ENCODE measurements at regions not wholly inside any gene's neighbourhood (a gene's known extent, or its start where the extent isn't known, plus 50 kb on each side); places are given as distances from the start of the nearest gene placed in this dataset.
"Not testable (repeated sequence)": the region's sequence is repeated elsewhere in the genome, so short reads cannot be mapped to it uniquely, and the experiment has no call there.

GRCh38 chr7:109905368-109906065, 1185.4 kb upstream of the LRRN3 start:
- not testable (repeated sequence) for DNase-seq (ENCODE audit: low spot score)

- no peak for DNase-seq (ENCODE audit: low spot score)
Measured at GRCh38 chr7:109915670-109916069, 1175.3 kb upstream of the LRRN3 start.

DNA sequence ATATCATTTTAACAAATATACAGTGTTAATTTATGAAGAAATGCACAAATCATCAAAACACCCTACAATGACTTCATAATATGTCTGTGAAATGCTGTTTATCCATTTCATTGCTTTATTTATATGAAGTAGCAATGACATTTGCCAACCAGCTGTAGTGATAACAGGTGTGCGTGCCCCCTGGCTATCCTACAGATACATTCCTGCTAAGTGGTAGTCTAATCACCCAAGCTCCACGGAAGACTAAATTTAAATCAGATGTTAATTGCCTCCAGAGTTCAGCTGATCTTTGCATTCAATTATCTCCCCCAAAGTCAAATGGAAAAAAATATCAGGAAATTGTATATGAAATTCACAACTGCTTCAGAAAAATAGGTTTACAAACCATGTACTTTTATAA, 1164.2 kb upstream of the LRRN3 start:
- no peak for DNase-seq (ENCODE audit: low spot score)

- no peak for DNase-seq (ENCODE audit: low spot score)
Measured at GRCh38 chr7:109930049-109930448, 1160.9 kb upstream of the LRRN3 start.

DNA sequence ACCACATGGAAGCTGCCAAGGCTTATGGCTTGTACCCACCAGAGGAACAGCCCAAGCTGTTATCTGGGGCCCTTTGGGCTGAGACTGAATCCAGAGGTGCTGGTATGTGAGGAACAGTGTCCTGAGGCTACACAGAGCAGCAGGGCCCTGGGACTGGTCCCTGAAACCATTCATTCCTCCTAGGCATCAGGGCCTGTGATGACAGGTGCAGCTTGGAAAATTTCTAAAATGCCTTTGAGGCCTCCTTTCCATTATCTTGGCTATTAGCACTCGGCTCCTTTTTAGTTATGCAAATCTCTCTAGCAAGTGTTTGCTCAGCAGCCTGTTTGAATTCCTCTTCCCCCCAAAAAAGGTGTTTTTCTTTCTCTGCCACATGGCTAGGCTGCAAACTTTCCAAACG, 1151.7 kb upstream of the LRRN3 start:
- DNase-seq (ENCODE audit: low spot score): no peak

GRCh38 chr7:109945820-109946518, 1145.0 kb upstream of the LRRN3 start:
- DNase-seq (ENCODE audit: low spot score): no peak

- DNase-seq (ENCODE audit: low spot score): no peak
Measured at GRCh38 chr7:109950256-109950655, 1140.7 kb upstream of the LRRN3 start.

GRCh38 chr7:109950821-109951564, 1139.9 kb upstream of the LRRN3 start:
- no peak for DNase-seq (ENCODE audit: low spot score)

DNA sequence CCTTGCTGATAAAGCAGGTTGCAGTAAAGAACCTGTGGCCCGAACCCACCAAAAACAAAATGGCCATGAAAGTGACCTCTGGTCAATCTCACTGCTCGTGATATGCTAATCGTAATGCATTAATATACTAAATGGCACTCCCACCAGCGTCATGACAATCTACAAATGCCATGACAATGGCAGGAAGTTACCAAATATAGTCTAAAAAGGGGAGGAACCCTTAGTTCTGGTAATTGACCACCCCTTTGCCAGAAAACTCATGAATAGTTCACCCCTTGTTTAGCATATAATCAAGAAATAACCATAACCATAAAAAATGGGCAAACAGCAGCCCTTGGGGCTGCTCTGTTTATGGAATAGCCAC, 1139.4 kb upstream of the LRRN3 start:
- no peak for DNase-seq (ENCODE audit: low spot score)

DNA sequence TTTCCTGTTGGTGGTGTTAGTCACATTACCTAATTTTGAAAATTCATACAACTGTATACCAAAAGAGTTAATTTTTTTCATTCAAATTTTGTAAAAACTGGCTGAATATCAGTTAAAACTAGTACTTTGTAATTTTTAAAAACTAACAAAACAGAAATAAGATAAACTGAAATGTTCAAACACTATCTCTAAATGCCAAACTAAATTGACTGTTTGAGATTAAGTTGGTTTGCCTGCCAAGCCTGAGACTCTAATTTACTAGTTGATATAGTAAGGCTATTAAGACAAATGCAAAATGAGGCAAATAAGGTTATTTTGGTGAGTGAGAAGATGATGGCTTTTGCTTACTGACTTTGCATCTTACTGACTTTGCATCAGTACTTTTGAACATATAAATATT, 1134.9 kb upstream of the LRRN3 start:
- DNase-seq (ENCODE audit: low spot score): no peak

GRCh38 chr7:109956916-109957315, 1134.0 kb upstream of the LRRN3 start:
- DNase-seq (ENCODE audit: low spot score): no peak

GRCh38 chr7:109963741-109964140, 1127.2 kb upstream of the LRRN3 start:
- DNase-seq (ENCODE audit: low spot score): no peak

DNA sequence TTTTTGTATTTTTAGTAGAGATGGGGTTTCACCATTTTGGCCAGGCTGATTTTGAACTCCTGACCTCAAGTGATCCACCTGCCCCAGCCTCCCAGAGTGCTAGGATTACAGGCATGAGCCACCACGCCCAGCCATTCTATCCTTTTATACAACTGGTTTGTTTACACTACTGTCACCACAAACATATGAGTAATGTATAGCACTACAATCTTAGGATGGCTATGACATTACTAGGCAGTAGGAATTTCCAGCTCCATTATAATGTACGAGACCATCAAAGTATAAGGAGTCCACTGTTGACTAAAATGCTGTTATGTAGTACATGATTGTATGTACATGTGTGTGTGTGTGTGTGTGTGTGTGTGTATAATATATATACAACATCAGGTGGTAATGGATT, 1126.1 kb upstream of the LRRN3 start:
- no peak for DNase-seq (ENCODE audit: low spot score)

DNA sequence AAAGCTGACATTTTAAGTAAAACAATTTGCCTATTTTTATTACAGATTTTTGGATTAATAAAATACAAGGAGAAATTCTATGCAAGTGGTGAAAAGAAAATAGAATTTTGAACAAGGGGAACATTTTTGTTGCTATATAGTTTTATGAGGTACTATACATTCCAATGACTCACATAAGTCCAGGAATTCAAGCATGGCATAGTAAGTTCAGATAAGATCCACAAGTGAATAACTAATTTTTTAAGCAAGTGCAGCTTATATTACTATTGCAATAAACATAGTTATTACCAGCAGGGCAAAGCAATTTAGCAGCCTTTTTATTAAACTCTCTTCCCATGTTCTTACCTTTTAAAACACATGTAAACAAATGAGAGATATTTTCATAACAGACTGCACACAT, 1123.5 kb upstream of the LRRN3 start:
- no peak for DNase-seq (ENCODE audit: low spot score)

- no peak for DNase-seq (ENCODE audit: low spot score)
Measured at GRCh38 chr7:109983618-109984017, 1107.3 kb upstream of the LRRN3 start.

DNA sequence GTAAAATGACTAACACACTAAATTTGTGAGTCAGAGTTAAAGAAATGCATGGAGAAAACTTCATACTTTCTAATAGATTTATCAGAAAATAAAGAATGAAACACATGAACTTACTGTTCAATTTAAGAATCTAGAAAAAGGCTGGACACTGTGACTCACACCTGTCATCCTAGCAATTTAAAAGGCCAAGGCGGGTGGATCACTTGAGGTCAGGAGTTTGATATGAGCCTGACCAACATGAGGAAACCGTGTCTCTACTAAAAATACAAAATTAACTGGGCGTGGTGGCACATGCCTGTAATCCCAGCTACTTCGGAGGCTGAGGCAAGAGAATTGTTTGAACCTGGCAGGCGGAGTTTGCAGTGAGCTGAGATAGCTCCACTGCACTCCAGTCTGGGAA, 1106.2 kb upstream of the LRRN3 start:
- no peak for DNase-seq (ENCODE audit: low spot score)

GRCh38 chr7:109986701-109987100, 1104.2 kb upstream of the LRRN3 start:
- DNase-seq (ENCODE audit: low spot score): no peak

GRCh38 chr7:109996411-109996810, 1094.5 kb upstream of the LRRN3 start:
- DNase-seq (ENCODE audit: low spot score): no peak

GRCh38 chr7:109996927-109997326, 1094.0 kb upstream of the LRRN3 start:
- no peak for DNase-seq (ENCODE audit: low spot score)

- DNase-seq (ENCODE audit: low spot score): no peak
Measured at GRCh38 chr7:109997837-109998236, 1093.1 kb upstream of the LRRN3 start.

GRCh38 chr7:110001254-110001938, 1089.5 kb upstream of the LRRN3 start:
- DNase-seq (ENCODE audit: low spot score): no peak

GRCh38 chr7:110003827-110004226, 1087.1 kb upstream of the LRRN3 start:
- DNase-seq (ENCODE audit: low spot score): no peak
